Keratinocyte (primary cell): ENCODE measurements at regions not wholly inside any gene's neighbourhood (a gene's known extent, or its start where the extent isn't known, plus 50 kb on each side); places are given as distances from the start of the nearest gene placed in this dataset.

Experiments
- DNase-seq: peaks from one replicate; pipeline ENCODE4 v3.0.0-alpha.2; 2011; ENCODE audit warnings: low read depth, missing footprints, low spot score
- FAIRE-seq: peaks from 2 replicates; lab custom pipeline; 2011; peaks lifted over from hg19 to GRCh38; lab: Jason Lieb, UNC
- H2AFZ ChIP-seq: 2 replicates; pipeline ENCODE4 v1.6.0; 2012; ENCODE audit warnings: low read length, control low read depth, inconsistent platforms; ENCODE audit not compliant: control insufficient read depth
- H3K27ac ChIP-seq: 2 replicates; pipeline ENCODE4 v1.5.1; 2011; ENCODE audit warnings: low read length; ENCODE audit not compliant: control insufficient read depth, insufficient read depth
- H3K27me3 ChIP-seq: 3 replicates; pipeline ENCODE4 v1.6.0; 2011; ENCODE audit warnings: low read length; ENCODE audit not compliant: control insufficient read depth, insufficient read depth; ENCODE audit errors: extremely low read depth
- H3K36me3 ChIP-seq, 2 experiments: 2 replicates in 1 of 2; 3 replicates in 1 of 2; pipeline ENCODE4 v1.5.1; 2011; ENCODE audit warnings: low read length in 2 of 2, mild to moderate bottlenecking in 1 of 2; ENCODE audit not compliant: control insufficient read depth in 2 of 2, insufficient read depth in 2 of 2; ENCODE audit errors: extremely low read depth in 1 of 2
- H3K4me1 ChIP-seq: 3 replicates; pipeline ENCODE4 v1.5.1; 2011; ENCODE audit warnings: low read length; ENCODE audit not compliant: control insufficient read depth, insufficient read depth; ENCODE audit errors: extremely low read depth
- H3K4me2 ChIP-seq: 3 replicates; pipeline ENCODE4 v1.6.0; 2011; ENCODE audit warnings: low read depth, low read length; ENCODE audit not compliant: control insufficient read depth, insufficient read depth; ENCODE audit errors: extremely low read depth
- H3K4me3 ChIP-seq, 3 experiments: fragments of 200-600 bp in 1 of 3; sonication (generic) in 1 of 3; 2 replicates in 2 of 3; 3 replicates in 1 of 3; pipeline ENCODE4 v1.5.1; 2011 to 2016; ENCODE audit warnings: low read length in 3 of 3, mild to moderate bottlenecking in 3 of 3, control low read depth in 2 of 3, inconsistent platforms in 1 of 3, low read depth in 1 of 3, mixed read lengths in 1 of 3, mixed run types in 1 of 3, moderate library complexity in 1 of 3; ENCODE audit not compliant: control insufficient read depth in 2 of 3, insufficient read depth in 2 of 3; ENCODE audit errors: extremely low read depth in 1 of 3
- H3K79me2 ChIP-seq: 2 replicates; pipeline ENCODE4 v1.6.0; 2012; ENCODE audit warnings: low read length; ENCODE audit not compliant: control insufficient read depth, insufficient read depth
- H3K9ac ChIP-seq: 3 replicates; pipeline ENCODE4 v1.6.0; 2011; ENCODE audit warnings: low read length; ENCODE audit not compliant: control insufficient read depth, insufficient read depth; ENCODE audit errors: extremely low read depth
- H3K9me1 ChIP-seq: 3 replicates; pipeline ENCODE4 v1.6.0; 2011; ENCODE audit warnings: low read length; ENCODE audit not compliant: control insufficient read depth, insufficient read depth; ENCODE audit errors: extremely low read depth
- H3K9me3 ChIP-seq: 2 replicates; pipeline ENCODE4 v1.5.1; 2012; ENCODE audit warnings: low read depth, low read length; ENCODE audit not compliant: control insufficient read depth
- H4K20me1 ChIP-seq: 3 replicates; pipeline ENCODE4 v1.6.0; 2011; ENCODE audit warnings: low read length; ENCODE audit not compliant: control insufficient read depth, insufficient read depth; ENCODE audit errors: extremely low read depth
- CTCF ChIP-seq, 3 experiments: IDR thresholded peaks in 1 of 3; conservative IDR thresholded peaks in 1 of 3; optimal IDR thresholded peaks in 1 of 3; 2 replicates in 2 of 3; 3 replicates in 1 of 3; pipeline versions ENCODE3 to v1.5.1; 2011; ENCODE audit warnings: low read length in 3 of 3, mild to moderate bottlenecking in 3 of 3, moderate library complexity in 2 of 3, control low read depth in 1 of 3, inconsistent platforms in 1 of 3; ENCODE audit not compliant: insufficient read depth in 2 of 3; ENCODE audit errors: extremely low read depth in 1 of 3
- EZH2 ChIP-seq: IDR thresholded peaks from one replicate; pipeline ENCODE4 v1.6.1; 2012; ENCODE audit warnings: inconsistent platforms, mild to moderate bottlenecking, low read length, moderate library complexity
- dilution Hi-C: fragments of 300-500 bp; cut with MboI; formaldehyde crosslinking; loops from one replicate; pipeline ENCODE4 v1.7.0; 2020; ENCODE audit warnings: low sequenced_read_pairs; ENCODE audit not compliant: extremely low pct_ligation_motif_present

DNA sequence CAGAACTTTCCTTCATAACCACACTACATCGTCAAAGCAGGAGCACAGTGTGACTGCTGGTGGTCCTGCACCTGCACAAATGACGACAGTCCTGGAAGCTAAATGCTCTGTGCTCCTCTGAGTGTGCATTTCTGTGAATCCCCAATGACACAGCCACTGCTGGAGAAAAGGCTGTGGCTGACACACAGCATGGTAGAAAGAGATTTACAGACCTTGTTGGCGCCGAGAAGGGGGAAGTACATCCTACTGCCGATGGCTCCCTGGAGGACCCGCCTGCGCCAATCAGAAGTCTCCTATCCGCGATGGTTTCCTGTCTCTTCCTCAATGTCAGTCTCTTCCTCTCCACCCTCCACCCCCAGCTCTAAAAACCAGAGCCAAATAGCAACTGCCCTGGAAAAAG, 115.4 kb upstream of the RAB4A start:
- FAIRE-seq = no peak
- no peak overlapping the region for H3K4me2 ChIP-seq

DNA sequence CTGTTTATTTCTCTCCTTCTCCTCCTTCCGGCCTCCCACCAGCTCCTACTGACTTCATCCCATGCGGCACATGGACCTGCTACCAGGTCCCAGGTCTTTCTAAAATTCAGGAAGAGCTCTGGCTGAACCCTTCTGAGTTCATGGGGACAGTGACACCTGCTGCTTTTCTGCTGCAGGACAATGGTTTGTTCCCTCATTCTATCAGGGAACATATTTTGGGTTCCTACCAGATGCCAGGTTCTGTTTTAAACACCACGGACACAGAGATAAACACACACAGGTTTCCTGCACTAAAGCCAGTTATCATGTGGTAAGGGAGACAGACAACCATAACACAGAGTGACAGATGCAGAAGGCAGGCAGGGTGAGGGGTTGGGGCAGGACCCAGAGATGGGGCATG, 114.0 kb upstream of the RAB4A start:
- dilution Hi-C loops = no loop called here
- FAIRE-seq (no peak), DNase-seq (no peak)
- Histone ChIP-seq H3K27ac (no peak overlapping the region), H3K9me1 (no peaks in the 10 kb centered on the region), H3K9ac (no peak overlapping the region), H2AFZ (no peak overlapping the region), H3K27me3 (peaks cover 21% of the 10 kb centered on the region), H3K4me1 (no peaks in the 10 kb centered on the region), H3K79me2 (no peaks in the 10 kb centered on the region), H3K4me2 (no peak overlapping the region), H3K9me3 (no peaks in the 10 kb centered on the region), H4K20me1 (no peaks in the 10 kb centered on the region), H3K36me3 (no peaks in the 10 kb centered on the region), H3K4me3 (no peak overlapping the region)
- TF ChIP-seq EZH2 (no peak), CTCF (optimal IDR thresholded peaks at IDR 0.05 in 1 of 3, IDR thresholded peaks at IDR 0.05 in 1 of 3, conservative IDR thresholded peaks at IDR 0.05 in 1 of 3; ENCODE audit: extremely low read depth in 1 of 3, insufficient read depth in 2 of 3, low read length in 3 of 3) (peak; percentile 9 to 34 (median 18))

More for the DNA sequence above, 115.4 kb upstream of the RAB4A start:
- Histone ChIP-seq H3K27ac (no peak overlapping the region), H4K20me1 (no peaks in the 10 kb centered on the region), H3K79me2 (no peaks in the 10 kb centered on the region), H3K9me1 (no peaks in the 10 kb centered on the region), H2AFZ (no peak overlapping the region), H3K27me3 (peaks cover 21% of the 10 kb centered on the region), H3K9me3 (no peaks in the 10 kb centered on the region), H3K9ac (no peak overlapping the region), H3K4me1 (no peaks in the 10 kb centered on the region), H3K36me3 (no peaks in the 10 kb centered on the region), H3K4me3 (no peak overlapping the region)
- TF ChIP-seq EZH2 (no peak), CTCF (optimal IDR thresholded peaks at IDR 0.05 in 1 of 3, IDR thresholded peaks at IDR 0.05 in 1 of 3, conservative IDR thresholded peaks at IDR 0.05 in 1 of 3; ENCODE audit: extremely low read depth in 1 of 3, insufficient read depth in 2 of 3, low read length in 3 of 3) (no peak)
- dilution Hi-C loops = no loop called here
- no peak for DNase-seq
